ENCODE measurements at regions not wholly inside any gene's neighbourhood (a gene's known extent, or its start where the extent isn't known, plus 50 kb on each side); places are given as distances from the start of the nearest gene placed in this dataset.

DNA sequence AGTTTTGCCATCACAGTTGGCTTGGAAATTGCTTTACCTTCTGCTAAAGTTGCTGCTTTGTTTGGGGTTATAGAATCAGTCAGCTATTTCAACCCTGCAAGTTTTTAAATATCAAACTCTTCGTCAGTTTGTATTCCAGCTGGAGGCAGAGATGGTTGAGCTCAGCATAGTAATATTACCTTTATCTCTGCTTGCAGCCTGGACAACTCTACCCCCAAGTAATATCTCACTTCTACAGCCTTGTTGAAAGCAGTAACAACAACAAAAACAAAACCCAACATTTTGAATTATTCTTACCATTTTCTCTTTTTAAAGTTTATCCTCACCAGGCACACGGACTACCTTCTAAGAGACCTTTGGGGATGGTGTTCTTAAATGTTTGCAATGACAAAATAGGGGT is 239.1 kb upstream of the PHF14 start:
- H3K4me2 ChIP-seq (ENCODE audit: low read length): no peak overlapping the region
- no peaks in the 10 kb centered on the region for H3K9me3 ChIP-seq (ENCODE audit: low read length)
- H3K9me2 ChIP-seq (ENCODE audit: insufficient read depth, low read length): no peaks in the 10 kb centered on the region
- no peaks in the 10 kb centered on the region for H3K27me3 ChIP-seq (ENCODE audit: insufficient read depth, low read depth, low read length)
- no peak overlapping the region for H2AFZ ChIP-seq (ENCODE audit: low read depth, low read length)
- no peak overlapping the region for H3K4me3 ChIP-seq (ENCODE audit: low read length)
- no peak overlapping the region for H3K9ac ChIP-seq (ENCODE audit: low read length)
- H3K36me3 ChIP-seq (ENCODE audit: insufficient read depth, low read length): no peaks in the 10 kb centered on the region
- no peaks in the 10 kb centered on the region for H4K20me1 ChIP-seq (ENCODE audit: insufficient read depth)
- TF ChIP-seq POLR2AphosphoS5 (IDR thresholded peaks at IDR 0.05) (no peak), EZH2 (IDR thresholded peaks at IDR 0.05; ENCODE audit: borderline replicate concordance, insufficient read depth, low read length, poor library complexity, severe bottlenecking) (no peak)
- TF ChIP-seq, protein P1, sequence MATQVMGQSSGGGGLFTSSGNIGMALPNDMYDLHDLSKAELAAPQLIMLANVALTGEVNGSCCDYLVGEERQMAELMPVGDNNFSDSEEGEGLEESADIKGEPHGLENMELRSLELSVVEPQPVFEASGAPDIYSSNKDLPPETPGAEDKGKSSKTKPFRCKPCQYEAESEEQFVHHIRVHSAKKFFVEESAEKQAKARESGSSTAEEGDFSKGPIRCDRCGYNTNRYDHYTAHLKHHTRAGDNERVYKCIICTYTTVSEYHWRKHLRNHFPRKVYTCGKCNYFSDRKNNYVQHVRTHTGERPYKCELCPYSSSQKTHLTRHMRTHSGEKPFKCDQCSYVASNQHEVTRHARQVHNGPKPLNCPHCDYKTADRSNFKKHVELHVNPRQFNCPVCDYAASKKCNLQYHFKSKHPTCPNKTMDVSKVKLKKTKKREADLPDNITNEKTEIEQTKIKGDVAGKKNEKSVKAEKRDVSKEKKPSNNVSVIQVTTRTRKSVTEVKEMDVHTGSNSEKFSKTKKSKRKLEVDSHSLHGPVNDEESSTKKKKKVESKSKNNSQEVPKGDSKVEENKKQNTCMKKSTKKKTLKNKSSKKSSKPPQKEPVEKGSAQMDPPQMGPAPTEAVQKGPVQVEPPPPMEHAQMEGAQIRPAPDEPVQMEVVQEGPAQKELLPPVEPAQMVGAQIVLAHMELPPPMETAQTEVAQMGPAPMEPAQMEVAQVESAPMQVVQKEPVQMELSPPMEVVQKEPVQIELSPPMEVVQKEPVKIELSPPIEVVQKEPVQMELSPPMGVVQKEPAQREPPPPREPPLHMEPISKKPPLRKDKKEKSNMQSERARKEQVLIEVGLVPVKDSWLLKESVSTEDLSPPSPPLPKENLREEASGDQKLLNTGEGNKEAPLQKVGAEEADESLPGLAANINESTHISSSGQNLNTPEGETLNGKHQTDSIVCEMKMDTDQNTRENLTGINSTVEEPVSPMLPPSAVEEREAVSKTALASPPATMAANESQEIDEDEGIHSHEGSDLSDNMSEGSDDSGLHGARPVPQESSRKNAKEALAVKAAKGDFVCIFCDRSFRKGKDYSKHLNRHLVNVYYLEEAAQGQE (IDR thresholded peaks at IDR 0.05; ENCODE audit: borderline replicate concordance): no peak
- H3F3A ChIP-seq (ENCODE audit: insufficient read depth, low read length, poor library complexity, severe bottlenecking): no peaks in the 10 kb centered on the region
- no peak overlapping the region for H3K27ac ChIP-seq (ENCODE audit: low read length)
- H3K79me2 ChIP-seq (replicated peaks; ENCODE audit: insufficient read depth, low read length): no peaks in the 10 kb centered on the region

DNA sequence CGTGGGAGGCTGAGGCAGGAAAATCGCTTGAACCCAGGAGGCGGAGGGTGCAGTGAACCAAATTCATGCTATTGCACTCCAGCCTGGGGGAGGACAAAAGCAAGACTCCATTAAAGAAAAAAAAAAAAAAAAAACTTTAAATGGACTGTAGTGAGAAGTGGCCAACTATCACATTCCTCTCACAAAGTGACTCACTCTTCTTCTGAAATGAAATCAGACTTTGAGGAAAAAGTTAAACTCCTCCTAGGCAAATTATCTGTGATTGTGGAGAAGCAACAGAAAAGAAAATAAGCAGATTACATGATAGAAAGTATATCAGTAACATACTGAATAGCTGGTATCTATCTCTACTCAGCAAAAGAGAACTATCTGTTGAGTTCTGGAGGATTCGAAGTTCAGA is 234.3 kb upstream of the PHF14 start:
- Histone ChIP-seq H3K79me2 (replicated peaks; ENCODE audit: insufficient read depth, low read length) (no peaks in the 10 kb centered on the region), H3K27ac (ENCODE audit: low read length) (no peak overlapping the region), H4K20me1 (ENCODE audit: insufficient read depth) (no peaks in the 10 kb centered on the region), H3K9ac (ENCODE audit: low read length) (no peak overlapping the region), H3F3A (ENCODE audit: insufficient read depth, low read length, poor library complexity, severe bottlenecking) (no peaks in the 10 kb centered on the region), H3K9me2 (ENCODE audit: insufficient read depth, low read length) (no peaks in the 10 kb centered on the region), H3K9me3 (ENCODE audit: low read length) (no peaks in the 10 kb centered on the region), H3K4me2 (ENCODE audit: low read length) (no peak overlapping the region), H3K36me3 (ENCODE audit: insufficient read depth, low read length) (no peaks in the 10 kb centered on the region), H3K27me3 (ENCODE audit: insufficient read depth, low read depth, low read length) (no peaks in the 10 kb centered on the region), H3K4me3 (ENCODE audit: low read length) (no peak overlapping the region), H2AFZ (ENCODE audit: low read depth, low read length) (no peak overlapping the region)
- no peak for TF ChIP-seq TAF1 (IDR thresholded peaks at IDR 0.05; ENCODE audit: low read depth)
- no peak for TF ChIP-seq POLR2AphosphoS5 (IDR thresholded peaks at IDR 0.05)
- TF ChIP-seq EP300 (conservative IDR thresholded peaks at IDR 0.05; ENCODE audit: poor library complexity, severe bottlenecking): no peak
- TF ChIP-seq, protein P1 (IDR thresholded peaks at IDR 0.05; ENCODE audit: borderline replicate concordance): no peak
- no peak for TF ChIP-seq EZH2 (IDR thresholded peaks at IDR 0.05; ENCODE audit: borderline replicate concordance, insufficient read depth, low read length, poor library complexity, severe bottlenecking)

DNA sequence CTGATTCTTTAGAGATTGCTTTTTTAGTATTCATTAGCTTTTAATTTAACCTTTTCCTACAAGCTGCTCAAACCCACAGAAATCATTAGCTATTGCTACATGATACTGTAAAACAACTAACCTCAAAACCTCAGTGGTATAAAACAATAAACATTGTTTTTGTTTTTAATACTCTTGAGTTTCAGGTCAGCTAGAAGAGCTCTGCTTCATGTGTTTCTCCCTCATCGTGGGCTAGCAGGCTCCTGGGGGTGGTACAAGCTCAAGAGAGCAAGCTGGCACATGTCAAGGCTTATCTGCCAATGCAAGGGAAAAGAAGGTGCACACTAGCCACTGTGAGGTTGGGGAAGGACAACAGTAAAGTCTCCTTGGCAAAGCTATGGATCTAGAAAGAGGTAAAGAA is 232.9 kb upstream of the PHF14 start:
- H3K9me3 ChIP-seq (ENCODE audit: low read length): no peaks in the 10 kb centered on the region
- no peak overlapping the region for H3K9ac ChIP-seq (ENCODE audit: low read length)
- no peaks in the 10 kb centered on the region for H3K27me3 ChIP-seq (ENCODE audit: insufficient read depth, low read depth, low read length)
- H3K4me3 ChIP-seq (ENCODE audit: low read length): no peak overlapping the region
- no peaks in the 10 kb centered on the region for H3F3A ChIP-seq (ENCODE audit: insufficient read depth, low read length, poor library complexity, severe bottlenecking)
- no peaks in the 10 kb centered on the region for H3K9me2 ChIP-seq (ENCODE audit: insufficient read depth, low read length)
- no peaks in the 10 kb centered on the region for H4K20me1 ChIP-seq (ENCODE audit: insufficient read depth)
- no peaks in the 10 kb centered on the region for H3K79me2 ChIP-seq (replicated peaks; ENCODE audit: insufficient read depth, low read length)
- TF ChIP-seq, protein P2, sequence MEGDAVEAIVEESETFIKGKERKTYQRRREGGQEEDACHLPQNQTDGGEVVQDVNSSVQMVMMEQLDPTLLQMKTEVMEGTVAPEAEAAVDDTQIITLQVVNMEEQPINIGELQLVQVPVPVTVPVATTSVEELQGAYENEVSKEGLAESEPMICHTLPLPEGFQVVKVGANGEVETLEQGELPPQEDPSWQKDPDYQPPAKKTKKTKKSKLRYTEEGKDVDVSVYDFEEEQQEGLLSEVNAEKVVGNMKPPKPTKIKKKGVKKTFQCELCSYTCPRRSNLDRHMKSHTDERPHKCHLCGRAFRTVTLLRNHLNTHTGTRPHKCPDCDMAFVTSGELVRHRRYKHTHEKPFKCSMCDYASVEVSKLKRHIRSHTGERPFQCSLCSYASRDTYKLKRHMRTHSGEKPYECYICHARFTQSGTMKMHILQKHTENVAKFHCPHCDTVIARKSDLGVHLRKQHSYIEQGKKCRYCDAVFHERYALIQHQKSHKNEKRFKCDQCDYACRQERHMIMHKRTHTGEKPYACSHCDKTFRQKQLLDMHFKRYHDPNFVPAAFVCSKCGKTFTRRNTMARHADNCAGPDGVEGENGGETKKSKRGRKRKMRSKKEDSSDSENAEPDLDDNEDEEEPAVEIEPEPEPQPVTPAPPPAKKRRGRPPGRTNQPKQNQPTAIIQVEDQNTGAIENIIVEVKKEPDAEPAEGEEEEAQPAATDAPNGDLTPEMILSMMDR (IDR thresholded peaks at IDR 0.05; ENCODE audit: poor library complexity, severe bottlenecking): no peak
- no peak for TF ChIP-seq POLR2AphosphoS5 (IDR thresholded peaks at IDR 0.05)
- no peak for TF ChIP-seq RAD21 (conservative IDR thresholded peaks at IDR 0.05)
- no peak for TF ChIP-seq TAF1 (IDR thresholded peaks at IDR 0.05; ENCODE audit: low read depth)
- TF ChIP-seq EZH2 (IDR thresholded peaks at IDR 0.05; ENCODE audit: borderline replicate concordance, insufficient read depth, low read length, poor library complexity, severe bottlenecking): no peak
- no peak for TF ChIP-seq MXI1 (conservative IDR thresholded peaks at IDR 0.05; ENCODE audit: poor library complexity, severe bottlenecking)
- no peak for TF ChIP-seq SMC3 (conservative IDR thresholded peaks at IDR 0.05; ENCODE audit: poor library complexity)
- TF ChIP-seq EP300 (conservative IDR thresholded peaks at IDR 0.05; ENCODE audit: poor library complexity, severe bottlenecking): no peak
- TF ChIP-seq, protein P1 (IDR thresholded peaks at IDR 0.05; ENCODE audit: borderline replicate concordance): no peak
- no peaks in the 10 kb centered on the region for H3K36me3 ChIP-seq (ENCODE audit: insufficient read depth, low read length)
- no peak overlapping the region for H3K27ac ChIP-seq (ENCODE audit: low read length)
- H2AFZ ChIP-seq (ENCODE audit: low read depth, low read length): no peak overlapping the region
- no peak overlapping the region for H3K4me2 ChIP-seq (ENCODE audit: low read length)

All from neural cell (in vitro differentiated cells).